HepG2 (cell line): ENCODE measurements at regions not wholly inside any gene's neighbourhood (a gene's known extent, or its start where the extent isn't known, plus 50 kb on each side); places are given as distances from the start of the nearest gene placed in this dataset.
"Not testable (repeated sequence)": the region's sequence is repeated elsewhere in the genome, so short reads cannot be mapped to it uniquely, and the experiment has no call there.

Experiments
- CBFB ChIP-seq: sonication (generic); formaldehyde crosslinking; IDR thresholded peaks from 2 replicates; pipeline ENCODE4 v1.4.0; 2020; ENCODE audit warnings: missing genetic modification reagents
- EZH2 ChIP-seq: conservative IDR thresholded peaks from 2 replicates; pipeline ENCODE4 v1.6.1; 2012; ENCODE audit warnings: mild to moderate bottlenecking, low read depth, low read length, moderate library complexity
- TAF1 ChIP-seq: sonication (generic); formaldehyde crosslinking; IDR thresholded peaks from 2 replicates; pipeline ENCODE4 v1.4.0; 2020; ENCODE audit warnings: missing genetic modification reagents
- ZNF335 ChIP-seq: sonication (generic); formaldehyde crosslinking; IDR thresholded peaks from 2 replicates; pipeline ENCODE4 v1.4.0; 2020; ENCODE audit warnings: missing genetic modification reagents

DNA sequence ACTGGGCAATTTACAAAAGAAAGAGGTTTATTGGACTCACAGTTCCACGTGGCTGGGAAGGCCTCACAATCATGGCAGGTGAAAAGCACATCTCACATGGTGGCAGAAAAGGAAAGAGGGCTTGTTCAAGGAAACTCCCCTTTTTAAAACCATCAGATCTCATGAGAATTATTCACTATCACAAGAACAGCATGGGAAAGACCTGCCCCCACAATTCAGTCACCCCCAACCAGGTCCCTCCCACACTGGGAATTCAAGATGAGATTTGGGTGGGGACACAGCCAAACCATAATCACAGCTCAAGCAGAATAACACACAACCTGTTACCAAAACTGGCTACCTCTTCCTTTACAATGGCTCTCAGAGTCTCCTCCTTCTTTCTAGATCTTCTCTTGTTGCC is 85.5 kb downstream of the VCPKMT start:
- TF ChIP-seq ZNF335; TAF1 (CRISPR knock-in tag); EZH2; CBFB (CRISPR knock-in tag): not testable (repeated sequence)
